Glomerular endothelial cell (primary cell): ENCODE measurements at regions not wholly inside any gene's neighbourhood (a gene's known extent, or its start where the extent isn't known, plus 50 kb on each side); places are given as distances from the start of the nearest gene placed in this dataset.
A peak's percentile ranks its signal among the peaks of the same experiment; 100 is the strongest.

Experiments
- DNase-seq: peaks from one replicate; pipeline ENCODE4 v3.0.0-alpha.2; 2011; ENCODE audit warnings: low read depth, low spot score; ENCODE audit errors: extremely low read depth

GRCh38 chr6:79777713-79778579, 146.8 kb downstream of the SH3BGRL2 start:
- no peak for DNase-seq

- no peak for DNase-seq
Observed at GRCh38 chr6:79776076-79776475, 144.9 kb downstream of the SH3BGRL2 start.

GRCh38 chr6:79775222-79775621, 144.1 kb downstream of the SH3BGRL2 start:
- DNase-seq, result no peak

- no peak for DNase-seq
Observed at GRCh38 chr6:79764747-79765146, 133.6 kb downstream of the SH3BGRL2 start.

GRCh38 chr6:79763301-79763700, 132.2 kb downstream of the SH3BGRL2 start:
- no peak for DNase-seq

GRCh38 chr6:79762370-79762769, 131.2 kb downstream of the SH3BGRL2 start:
- no peak for DNase-seq

- no peak for DNase-seq
Observed at GRCh38 chr6:79756496-79756895, 125.4 kb downstream of the SH3BGRL2 start.

- DNase-seq, result peak; percentile 68
Observed at GRCh38 chr6:79755967-79756366, 124.8 kb downstream of the SH3BGRL2 start.
